NT2/D1 (cell line): ENCODE measurements at regions not wholly inside any gene's neighbourhood (a gene's known extent, or its start where the extent isn't known, plus 50 kb on each side); places are given as distances from the start of the nearest gene placed in this dataset.

ENCODE experiments used
- SUZ12 ChIP-seq: IDR thresholded peaks from 2 replicates; pipeline ENCODE4 v1.6.1; 2011; ENCODE audit not compliant: insufficient read length, insufficient read depth; ENCODE audit errors: extremely low read depth
- ZNF274 ChIP-seq: IDR thresholded peaks from 2 replicates; pipeline ENCODE4 v1.6.1; 2011; ENCODE audit warnings: mild to moderate bottlenecking, low read depth, low read length

GRCh38 chr13:20303636-20304035 is 71.5 kb upstream of the GJB6 start:
- TF ChIP-seq SUZ12 (no peak), ZNF274 (no peak)
